Colonic mucosa (tissue), 4 donors: ENCODE measurements at regions not wholly inside any gene's neighbourhood (a gene's known extent, or its start where the extent isn't known, plus 50 kb on each side); places are given as distances from the start of the nearest gene placed in this dataset.

Experiments
- DNase-seq: peaks from one replicate; pipeline ENCODE4 v3.0.0-alpha.2; 2020
- H3K27ac ChIP-seq: fragments of 200-600 bp; one replicate; pipeline ENCODE4 v1.8.0; 2021
- H3K27me3 ChIP-seq: fragments of 200-600 bp; one replicate; pipeline ENCODE4 v1.8.0; 2021
- H3K36me3 ChIP-seq: fragments of 200-600 bp; one replicate; pipeline ENCODE4 v1.8.0; 2021
- H3K4me1 ChIP-seq: fragments of 200-600 bp; one replicate; pipeline ENCODE4 v1.8.0; 2021; ENCODE audit warnings: mild to moderate bottlenecking
- H3K4me3 ChIP-seq: fragments of 200-600 bp; one replicate; pipeline ENCODE4 v1.8.0; 2021
- H3K9ac ChIP-seq, 2 donors: one replicate each; pipeline ENCODE4 v1.7.0; 2013; ENCODE audit warnings: control low read depth in 2 of 2, low read depth in 2 of 2, low read length in 2 of 2
- H3K9me3 ChIP-seq: fragments of 200-600 bp; one replicate; pipeline ENCODE4 v1.8.0; 2021
- CTCF ChIP-seq: fragments of 200-600 bp; IDR thresholded peaks from one replicate; pipeline ENCODE4 v1.8.0; 2022; ENCODE audit warnings: antibody characterized with exemption, mild to moderate bottlenecking
- intact Hi-C: fragments of 100-400 bp; cut with DNase I; formaldehyde crosslinking; loops from one replicate; pipeline ENCODE4 v1.14.1; 2022
- donor health status: healthy.
- donor health status: DM: no; HTN: no; CAD: no.
- donor health status: DM: no; HTN: no; CAD: no.

DNA sequence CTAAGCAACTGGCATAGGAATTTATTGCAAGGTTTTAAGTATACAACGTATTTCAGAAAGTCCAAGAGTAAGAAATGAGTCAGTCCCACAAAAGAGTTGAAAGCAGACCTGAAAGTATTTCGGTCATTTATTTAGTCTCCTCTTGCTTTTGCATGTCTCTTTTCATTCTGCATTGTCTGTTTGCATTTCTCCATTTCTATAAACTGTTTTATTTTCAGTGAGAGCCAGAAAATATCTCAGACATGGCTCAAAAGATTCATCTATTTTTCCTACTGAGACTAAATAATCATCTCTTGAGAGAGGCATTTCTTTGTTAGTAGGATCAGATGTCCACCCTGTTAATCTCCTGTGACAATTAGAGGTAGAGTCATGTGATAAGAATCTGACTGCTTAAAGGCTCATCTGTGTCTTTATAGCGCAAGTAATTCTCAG lies 219.1 kb upstream of the CCDC179 start:
- H3K27ac ChIP-seq, result no peak overlapping the region
- no peak for DNase-seq

GRCh38 chr11:23087407-23087806 lies 227.1 kb upstream of the CCDC179 start:
- Histone ChIP-seq H3K4me3 (no peak overlapping the region), H3K36me3 (no peaks in the 10 kb centered on the region), H3K27ac (no peak overlapping the region), H3K4me1 (no peaks in the 10 kb centered on the region), H3K9ac (no peak overlapping the region), H3K27me3 (no peaks in the 10 kb centered on the region), H3K9me3 (no peaks in the 10 kb centered on the region)
- DNase-seq, result no peak
- intact Hi-C loops, result no loop called here
- no peak for TF ChIP-seq CTCF

More for the DNA sequence above, 219.1 kb upstream of the CCDC179 start:
- no peaks in the 10 kb centered on the region for H3K9me3 ChIP-seq
- no peak overlapping the region for H3K4me3 ChIP-seq
- intact Hi-C loops, result no loop called here
- no peaks in the 10 kb centered on the region for H3K27me3 ChIP-seq
- no peak for TF ChIP-seq CTCF
- no peak overlapping the region for H3K9ac ChIP-seq
- H3K36me3 ChIP-seq, result no peaks in the 10 kb centered on the region
- no peaks in the 10 kb centered on the region for H3K4me1 ChIP-seq

DNA sequence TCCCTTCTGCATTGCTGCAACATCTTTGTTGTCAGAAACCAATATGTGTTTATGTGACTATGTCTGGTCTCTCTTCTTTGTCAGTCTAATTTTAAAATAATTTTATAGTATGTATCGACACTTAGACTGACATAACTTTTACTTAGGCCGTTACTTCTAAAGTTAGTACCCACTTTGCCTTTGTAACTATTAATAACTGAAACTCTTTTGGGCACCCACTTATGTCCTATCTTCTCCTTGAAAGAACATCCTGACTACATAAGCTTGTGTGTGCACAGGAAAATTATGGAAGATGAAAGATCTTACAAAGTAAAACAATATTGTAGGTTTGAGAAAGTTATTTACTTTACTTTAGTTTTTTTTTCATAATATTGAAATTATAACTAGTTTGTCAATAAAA lies 230.4 kb upstream of the CCDC179 start:
- intact Hi-C loops, result no loop called here
- no peak for DNase-seq
- no peak for TF ChIP-seq CTCF
- Histone ChIP-seq H3K4me1 (no peaks in the 10 kb centered on the region), H3K9ac (no peak overlapping the region), H3K27me3 (no peaks in the 10 kb centered on the region), H3K4me3 (no peak overlapping the region), H3K27ac (no peak overlapping the region), H3K9me3 (no peaks in the 10 kb centered on the region), H3K36me3 (no peaks in the 10 kb centered on the region)

GRCh38 chr11:23095650-23096189 lies 235.4 kb upstream of the CCDC179 start:
- Histone ChIP-seq H3K27ac (no peak overlapping the region), H3K4me1 (no peaks in the 10 kb centered on the region), H3K4me3 (no peak overlapping the region), H3K9me3 (no peaks in the 10 kb centered on the region), H3K27me3 (no peaks in the 10 kb centered on the region), H3K36me3 (no peaks in the 10 kb centered on the region), H3K9ac (no peak overlapping the region)
- no peak for TF ChIP-seq CTCF
- intact Hi-C loops, result no loop called here
- DNase-seq, result no peak

GRCh38 chr11:23097891-23098290 lies 237.6 kb upstream of the CCDC179 start:
- no peaks in the 10 kb centered on the region for H3K9me3 ChIP-seq
- no peaks in the 10 kb centered on the region for H3K27me3 ChIP-seq
- no peaks in the 10 kb centered on the region for H3K4me1 ChIP-seq
- no peak overlapping the region for H3K4me3 ChIP-seq
- H3K27ac ChIP-seq, result no peak overlapping the region
- intact Hi-C loops, result no loop called here
- H3K9ac ChIP-seq, result no peak overlapping the region
- H3K36me3 ChIP-seq, result no peaks in the 10 kb centered on the region
- no peak for TF ChIP-seq CTCF
- no peak for DNase-seq

DNA sequence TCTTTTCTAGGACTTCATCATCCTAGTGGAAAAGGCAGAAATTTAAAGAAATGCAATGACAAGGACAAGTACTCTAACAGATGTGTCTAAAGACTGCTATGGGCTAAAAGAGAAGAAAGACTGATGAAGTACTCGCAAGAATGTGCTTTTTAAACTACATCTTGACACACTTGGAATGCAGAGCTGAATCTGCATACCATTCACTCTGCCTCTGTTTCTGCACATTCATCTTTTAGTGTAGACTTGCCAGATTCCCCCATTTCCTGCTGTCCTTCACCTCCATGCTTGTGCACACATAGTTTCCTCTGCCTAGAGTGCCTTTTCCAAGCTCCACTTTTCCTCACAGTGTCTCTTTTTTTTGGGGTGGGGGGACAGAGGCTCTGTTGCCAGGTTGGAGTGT lies 239.0 kb upstream of the CCDC179 start:
- intact Hi-C loops, result no loop called here
- Histone ChIP-seq H3K4me3 (no peak overlapping the region), H3K27me3 (no peaks in the 10 kb centered on the region), H3K27ac (no peak overlapping the region), H3K9ac (no peak overlapping the region), H3K4me1 (no peaks in the 10 kb centered on the region), H3K9me3 (no peaks in the 10 kb centered on the region), H3K36me3 (no peaks in the 10 kb centered on the region)
- no peak for DNase-seq
- TF ChIP-seq CTCF, result no peak
